Esophagus squamous epithelium (tissue), 5 donors: ENCODE measurements at regions not wholly inside any gene's neighbourhood (a gene's known extent, or its start where the extent isn't known, plus 50 kb on each side); places are given as distances from the start of the nearest gene placed in this dataset.
"Not testable (repeated sequence)": the region's sequence is repeated elsewhere in the genome, so short reads cannot be mapped to it uniquely, and the experiment has no call there.

Source experiments
- DNase-seq: peaks from one replicate; lab custom pipeline; 2025; lab: John Stamatoyannopoulos, UW
- H3K27ac ChIP-seq, 4 donors: fragments of 200-600 bp; sonication (generic); one replicate each; pipeline ENCODE4 v1.5.1; 2016 to 2019; ENCODE audit warnings: mild to moderate bottlenecking in 1 of 4
- H3K27me3 ChIP-seq, 4 donors: fragments of 200-600 bp; sonication (generic); 1 replicate in 3 of 4; 2 replicates in 1 of 4; pipeline versions ENCODE4 v1.5.1 to v1.6.0; 2017 to 2021; ENCODE audit warnings: antibody characterized with exemption in 1 of 4
- H3K36me3 ChIP-seq, 3 donors: fragments of 200-600 bp; sonication (generic); one replicate each; pipeline ENCODE4 v1.5.1; 2016 to 2019
- H3K4me1 ChIP-seq, 3 donors: fragments of 200-600 bp; sonication (generic); one replicate each; pipeline ENCODE4 v1.5.1; 2017 to 2019
- H3K4me3 ChIP-seq, 4 donors: fragments of 200-600 bp; sonication (generic); 1 replicate in 3 of 4; 2 replicates in 1 of 4; pipeline ENCODE4 v1.5.1; 2016 to 2019; ENCODE audit warnings: mild to moderate bottlenecking in 2 of 4, moderate library complexity in 1 of 4
- H3K9me3 ChIP-seq, 3 donors: fragments of 200-600 bp; sonication (generic); one replicate each; pipeline ENCODE4 v1.5.1; 2016 to 2019
- CTCF ChIP-seq, 6 experiments: fragments of 450-650 bp in 4 of 6; fragments of 200-600 bp in 2 of 6; sonication (generic) in 2 of 6; IDR thresholded peaks; one replicate each; pipeline ENCODE4 v1.5.1; 2016 to 2019; ENCODE audit warnings: antibody characterized with exemption in 6 of 6, mild to moderate bottlenecking in 4 of 6, moderate library complexity in 4 of 6
- POLR2A ChIP-seq, 4 donors: fragments of 450-650 bp; IDR thresholded peaks; one replicate each; pipeline ENCODE4 v1.6.1; 2017; ENCODE audit warnings: antibody characterized with exemption in 4 of 4, mild to moderate bottlenecking in 4 of 4, moderate library complexity in 3 of 4
- WGBS, 2 donors: methylation state at CpG; one replicate each; pipeline ENCODE4 v1.1.5; 2018; 5-methylcytosine and 5-hydroxymethylcytosine counted together
- intact Hi-C: fragments of 100-400 bp; cut with DNase I; formaldehyde crosslinking; loops from one replicate; pipeline ENCODE4 v1.15.0; 2022
- donor health status: DM: yes; HTN: yes; CAD: no.

GRCh38 chr3:109982201-109982600, 644.9 kb upstream of the DPPA4 start:
- Histone ChIP-seq H3K4me3 (no peak overlapping the region), H3K27ac (no peak overlapping the region), H3K4me1 (no peaks in the 10 kb centered on the region), H3K9me3 (no peaks in the 10 kb centered on the region), H3K27me3 (no peaks in the 10 kb centered on the region), H3K36me3 (no peaks in the 10 kb centered on the region)
- WGBS, 2 donors, result 69 to 84% methylated on average over 1 of the region's 1 CpG
- intact Hi-C loops, result no loop called here
- no peak for DNase-seq
- TF ChIP-seq POLR2A (IDR thresholded peaks at IDR 0.05) (no peak), CTCF (IDR thresholded peaks at IDR 0.05) (no peak)

DNA sequence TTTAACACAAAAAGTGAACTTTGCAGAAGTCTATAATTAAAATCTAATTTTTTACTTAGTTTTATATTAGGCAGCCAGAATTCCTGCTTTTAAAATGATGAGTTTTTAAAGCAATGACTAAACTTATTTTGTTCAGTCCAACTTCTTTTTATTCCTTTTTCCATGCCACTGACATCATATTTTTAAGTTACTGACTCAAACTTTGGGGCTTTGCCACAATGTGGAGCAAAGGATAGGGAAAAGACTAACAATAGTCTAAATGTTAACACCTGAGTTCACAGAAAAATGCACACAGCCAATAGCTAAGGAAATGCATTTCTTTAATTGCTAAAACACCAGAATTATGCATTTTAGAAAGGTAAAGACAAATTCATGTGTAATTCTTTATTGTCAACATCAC, 647.6 kb upstream of the DPPA4 start:
- Histone ChIP-seq H3K36me3 (no peaks in the 10 kb centered on the region), H3K4me1 (no peaks in the 10 kb centered on the region), H3K9me3 (no peaks in the 10 kb centered on the region), H3K27ac (no peak overlapping the region), H3K27me3 (no peaks in the 10 kb centered on the region), H3K4me3 (no peak overlapping the region)
- TF ChIP-seq POLR2A (IDR thresholded peaks at IDR 0.05) (no peak), CTCF (IDR thresholded peaks at IDR 0.05) (no peak)
- no peak for DNase-seq
- intact Hi-C loops, result no loop called here

- H3K27me3 ChIP-seq, result no peaks in the 10 kb centered on the region
- 71 to 88% methylated on average over 1 of the region's 1 CpG for WGBS, 2 donors
- no peaks in the 10 kb centered on the region for H3K36me3 ChIP-seq
- no peaks in the 10 kb centered on the region for H3K9me3 ChIP-seq
- TF ChIP-seq POLR2A (IDR thresholded peaks at IDR 0.05) (no peak), CTCF (IDR thresholded peaks at IDR 0.05) (no peak)
- H3K4me3 ChIP-seq, result no peak overlapping the region
- H3K27ac ChIP-seq, result no peak overlapping the region
- intact Hi-C loops, result no loop called here
- DNase-seq, result no peak
- no peaks in the 10 kb centered on the region for H3K4me1 ChIP-seq
Measured at GRCh38 chr3:109985943-109986555, 648.7 kb upstream of the DPPA4 start.

GRCh38 chr3:109994853-109995252, 657.5 kb upstream of the DPPA4 start:
- WGBS, 2 donors, result 49 to 51% methylated on average over 6 to 8 of the region's 9 CpGs
- no peak overlapping the region for H3K27ac ChIP-seq
- no peak overlapping the region for H3K4me3 ChIP-seq
- intact Hi-C loops, result no loop called here
- H3K4me1 ChIP-seq, result no peaks in the 10 kb centered on the region
- no peaks in the 10 kb centered on the region for H3K36me3 ChIP-seq
- H3K9me3 ChIP-seq, result no peaks in the 10 kb centered on the region
- TF ChIP-seq CTCF (IDR thresholded peaks at IDR 0.05), result no peak
- no peak for TF ChIP-seq POLR2A (IDR thresholded peaks at IDR 0.05)
- no peaks in the 10 kb centered on the region for H3K27me3 ChIP-seq
- DNase-seq, result no peak

GRCh38 chr3:109995377-109995776, 658.0 kb upstream of the DPPA4 start:
- TF ChIP-seq POLR2A (IDR thresholded peaks at IDR 0.05), result no peak
- no peak for TF ChIP-seq CTCF (IDR thresholded peaks at IDR 0.05)
- Histone ChIP-seq H3K36me3 (no peaks in the 10 kb centered on the region), H3K4me1 (no peaks in the 10 kb centered on the region), H3K27ac (no peak overlapping the region), H3K9me3 (no peaks in the 10 kb centered on the region), H3K27me3 (no peaks in the 10 kb centered on the region), H3K4me3 (no peak overlapping the region)
- intact Hi-C loops, result no loop called here
- no peak for DNase-seq

DNA sequence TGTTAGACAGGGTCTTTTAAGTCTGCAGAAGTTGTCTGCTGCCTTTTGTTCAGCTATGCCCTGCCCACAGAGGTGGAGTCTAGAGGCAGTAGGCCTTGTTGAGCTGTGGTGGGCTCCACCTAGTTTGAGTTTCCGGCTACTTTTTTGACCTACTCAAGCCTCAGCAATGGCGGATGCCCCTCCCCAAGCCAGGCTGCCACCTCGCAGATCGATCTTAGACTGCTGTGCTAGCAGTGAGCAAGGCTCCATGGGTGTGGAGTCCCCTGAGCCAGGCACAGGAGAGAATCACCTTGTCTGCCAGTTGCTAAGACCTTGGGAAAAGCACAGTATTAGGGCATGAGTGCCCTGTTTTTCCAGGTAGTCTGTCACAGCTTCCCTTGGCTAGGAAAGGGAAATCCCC, 664.6 kb upstream of the DPPA4 start:
- 100% methylated on average over 1 of the region's 4 CpGs; no CpG with 5 or more reads in 1 of the 2 donors for WGBS, 2 donors
- H3K9me3 ChIP-seq, H3K4me1 ChIP-seq, H3K27me3 ChIP-seq, DNase-seq, H3K4me3 ChIP-seq, H3K36me3 ChIP-seq, intact Hi-C loops, H3K27ac ChIP-seq: not testable (repeated sequence)
